GM12865 (cell line): ENCODE measurements at regions not wholly inside any gene's neighbourhood (a gene's known extent, or its start where the extent isn't known, plus 50 kb on each side); places are given as distances from the start of the nearest gene placed in this dataset.

Experiments used
- DNase-seq: peaks from one replicate; pipeline ENCODE4 v3.0.0; 2010; ENCODE audit warnings: low read depth
- H3K4me3 ChIP-seq: 2 replicates; pipeline ENCODE4 v1.5.1; 2011; ENCODE audit warnings: mild to moderate bottlenecking, low read depth, low read length, control low read depth
- CTCF ChIP-seq: IDR thresholded peaks from 2 replicates; pipeline ENCODE4 v1.5.1; 2011; ENCODE audit warnings: low read length, control low read depth, low read depth, inconsistent platforms; ENCODE audit not compliant: insufficient read depth; ENCODE audit errors: missing control alignments

- no peak for TF ChIP-seq CTCF
- H3K4me3 ChIP-seq: no peak overlapping the region
- no peak for DNase-seq
Measured at GRCh38 chr13:21901811-21902708, 231.2 kb downstream of the FGF9 start.

GRCh38 chr13:21902709-21903098 lies 231.8 kb downstream of the FGF9 start:
- TF ChIP-seq CTCF: no peak
- no peak overlapping the region for H3K4me3 ChIP-seq
- DNase-seq: no peak

- DNase-seq: no peak
- no peak overlapping the region for H3K4me3 ChIP-seq
- no peak for TF ChIP-seq CTCF
Measured at GRCh38 chr13:21905486-21905885, 234.6 kb downstream of the FGF9 start.

- TF ChIP-seq CTCF: no peak
- no peak overlapping the region for H3K4me3 ChIP-seq
- no peak for DNase-seq
Measured at GRCh38 chr13:21909331-21909730, 238.5 kb downstream of the FGF9 start.

GRCh38 chr13:21910546-21910945 lies 239.7 kb downstream of the FGF9 start:
- no peak for DNase-seq
- H3K4me3 ChIP-seq: no peak overlapping the region
- no peak for TF ChIP-seq CTCF

- no peak for TF ChIP-seq CTCF
- no peak overlapping the region for H3K4me3 ChIP-seq
- DNase-seq: no peak
Measured at GRCh38 chr13:21911646-21912298, 240.9 kb downstream of the FGF9 start.

GRCh38 chr13:21913010-21913409 lies 242.1 kb downstream of the FGF9 start:
- peak; percentile 26 for DNase-seq
- no peak overlapping the region for H3K4me3 ChIP-seq
- TF ChIP-seq CTCF: peak; percentile 21
